ENCODE measurements at regions not wholly inside any gene's neighbourhood (a gene's known extent, or its start where the extent isn't known, plus 50 kb on each side); places are given as distances from the start of the nearest gene placed in this dataset.

DNA sequence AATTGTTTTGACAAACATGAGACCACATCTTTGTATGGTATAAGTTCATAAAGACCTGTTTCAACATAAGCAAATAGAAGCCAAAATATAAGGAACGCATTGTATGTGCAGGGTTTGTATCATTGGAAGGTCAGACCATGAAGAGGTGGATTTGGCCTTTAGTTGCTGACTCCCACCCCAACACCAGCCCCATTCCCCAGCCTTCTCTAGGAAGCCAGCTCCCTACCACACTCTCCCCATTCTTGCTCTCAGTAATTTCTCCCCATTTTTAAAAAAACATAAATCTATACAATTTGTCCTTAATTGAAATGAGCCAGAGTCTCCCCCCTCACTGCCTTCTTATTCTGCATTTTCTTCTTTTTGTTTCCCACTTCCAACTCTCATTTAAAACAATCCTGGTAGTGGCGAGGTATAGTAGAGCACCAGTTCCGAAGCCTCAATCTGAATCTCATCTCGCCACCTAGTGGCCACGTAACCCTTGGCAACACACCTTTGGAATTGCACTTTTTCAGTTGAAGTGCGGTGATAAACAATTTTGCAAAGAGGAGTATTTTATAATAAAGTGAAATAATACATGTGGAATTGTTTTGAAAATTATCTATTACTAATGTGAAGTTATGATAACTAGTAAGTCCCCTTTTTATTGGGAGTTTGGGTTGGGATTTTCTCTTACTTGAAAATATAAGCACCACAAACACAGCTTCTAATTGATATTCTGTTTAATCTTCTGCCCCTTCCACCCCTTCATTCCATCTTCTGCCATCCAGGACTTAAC lies 126.6 kb downstream of the ASB9 start:
- peak; percentile 13 to 56 for DNase-seq (ENCODE audit: low spot score in 2 of 2)
- no peak overlapping the region for H3K27ac ChIP-seq
- H3K36me3 ChIP-seq, result no peaks in the 10 kb centered on the region
- WGBS, 2 donors, result 27 to 42% methylated on average over 6 of the region's 6 CpGs
- H3K27me3 ChIP-seq, result peaks cover 0 to 3% of the 10 kb centered on the region in 2 donors
- no peak for TF ChIP-seq EP300 (IDR thresholded peaks at IDR 0.05)
- peak; percentile 38 to 59 (median 52) for TF ChIP-seq CTCF (IDR thresholded peaks at IDR 0.05)
- no peaks in the 10 kb centered on the region for H3K4me1 ChIP-seq
- H3K9me3 ChIP-seq, result no peaks in the 10 kb centered on the region
- no peak overlapping the region for H3K4me3 ChIP-seq

DNA sequence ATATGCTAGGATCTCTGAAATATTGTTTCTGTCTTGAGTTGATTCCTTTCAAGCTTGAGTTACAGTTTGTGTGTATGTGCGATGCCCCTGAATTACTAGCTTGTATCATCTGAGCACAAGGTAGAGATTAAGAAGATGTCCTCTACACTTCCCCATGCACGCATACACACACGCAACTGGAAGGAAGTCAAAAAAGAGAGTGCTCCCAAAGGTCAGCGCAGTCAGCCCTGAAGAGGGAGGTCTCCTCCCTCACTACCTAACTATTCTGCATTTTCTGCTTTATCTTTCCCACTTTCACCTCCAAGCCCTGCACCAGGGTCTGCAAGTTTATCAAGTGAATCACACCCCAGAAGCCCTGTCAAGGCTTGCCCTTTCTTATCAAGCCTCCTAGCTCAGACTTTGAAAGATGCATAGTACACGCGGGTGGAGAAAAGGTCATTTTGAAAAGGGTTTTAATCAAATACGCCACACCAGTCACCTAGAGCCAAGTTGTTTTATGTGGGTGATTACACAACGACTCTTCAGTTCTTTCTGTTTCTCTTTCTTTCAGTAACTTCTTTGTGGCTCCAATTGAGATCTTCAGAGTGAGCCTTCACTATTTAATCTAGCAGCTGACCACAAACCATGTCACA lies 127.7 kb downstream of the ASB9 start:
- Histone ChIP-seq H3K36me3 (no peaks in the 10 kb centered on the region), H3K27me3 (peaks cover 0 to under 1% of the 10 kb centered on the region in 2 donors), H3K9me3 (no peaks in the 10 kb centered on the region), H3K4me1 (no peaks in the 10 kb centered on the region), H3K4me3 (no peak overlapping the region), H3K27ac (no peak overlapping the region)
- no peak for TF ChIP-seq EP300 (IDR thresholded peaks at IDR 0.05)
- TF ChIP-seq CTCF (IDR thresholded peaks at IDR 0.05), result no peak
- TF ChIP-seq POLR2A (IDR thresholded peaks at IDR 0.05), result no peak
- WGBS, 2 donors, result 71 to 74% methylated on average over 8 of the region's 8 CpGs
- DNase-seq (ENCODE audit: low spot score in 2 of 2), result no peak

DNA sequence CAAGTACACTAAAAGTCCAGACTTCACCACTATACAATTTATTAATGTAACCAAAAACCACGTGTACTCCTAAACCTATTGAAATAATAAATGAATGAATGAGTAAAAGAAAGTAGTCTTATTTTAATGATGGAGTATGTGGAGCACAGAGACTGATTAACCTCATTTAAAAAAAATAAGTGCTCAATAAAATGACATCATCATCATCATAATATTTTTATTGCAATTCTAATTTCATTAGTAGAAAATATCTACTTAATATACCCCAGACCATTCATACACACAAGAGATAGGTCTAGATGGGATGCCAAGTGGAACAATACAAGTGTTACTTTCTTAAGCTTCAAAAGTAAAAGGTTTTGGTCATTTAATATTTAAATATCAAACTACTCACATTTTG lies 133.1 kb downstream of the ASB9 start:
- no peak for TF ChIP-seq EP300 (IDR thresholded peaks at IDR 0.05)
- no peak for TF ChIP-seq CTCF (IDR thresholded peaks at IDR 0.05)
- TF ChIP-seq POLR2A (IDR thresholded peaks at IDR 0.05), result no peak
- H3K27me3 ChIP-seq, result no peaks in the 10 kb centered on the region
- DNase-seq (ENCODE audit: low spot score in 2 of 2), result no peak
- H3K4me1 ChIP-seq, result no peaks in the 10 kb centered on the region
- H3K36me3 ChIP-seq, result no peaks in the 10 kb centered on the region
- WGBS, 2 donors, result 70 to 75% methylated on average over 1 of the region's 1 CpG
- no peaks in the 10 kb centered on the region for H3K9me3 ChIP-seq
- no peak overlapping the region for H3K27ac ChIP-seq
- H3K4me3 ChIP-seq, result no peak overlapping the region

GRCh38 chrX:15129412-15129811 lies 140.5 kb downstream of the ASB9 start:
- no peak for DNase-seq (ENCODE audit: low spot score in 2 of 2)
- Histone ChIP-seq H3K36me3 (no peaks in the 10 kb centered on the region), H3K27me3 (peaks cover 0 to 3% of the 10 kb centered on the region in 2 donors), H3K27ac (no peak overlapping the region), H3K9me3 (no peaks in the 10 kb centered on the region), H3K4me3 (no peak overlapping the region), H3K4me1 (no peaks in the 10 kb centered on the region)
- TF ChIP-seq POLR2A (IDR thresholded peaks at IDR 0.05) (no peak), EP300 (IDR thresholded peaks at IDR 0.05) (no peak), CTCF (IDR thresholded peaks at IDR 0.05) (no peak)

DNA sequence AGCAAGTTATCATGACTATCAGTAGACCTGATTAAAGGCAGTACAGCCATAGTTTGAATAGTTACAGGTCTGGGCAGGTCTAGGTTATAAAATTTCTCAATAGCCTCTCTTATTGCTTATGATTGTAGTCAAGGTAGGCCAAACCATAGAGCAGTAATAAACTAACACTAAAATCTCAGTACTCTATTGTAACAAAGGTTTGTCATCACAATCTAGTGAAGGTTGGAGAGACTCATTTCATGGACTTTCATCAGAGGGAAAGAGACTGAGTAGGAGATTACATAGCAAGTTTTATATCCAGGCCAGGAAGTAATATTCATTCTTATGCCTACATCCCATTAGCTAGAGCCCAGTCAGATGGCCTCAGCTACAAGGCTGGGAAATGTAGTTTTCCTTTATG lies 141.0 kb downstream of the ASB9 start:
- Histone ChIP-seq H3K9me3 (no peaks in the 10 kb centered on the region), H3K4me3 (no peak overlapping the region)
- TF ChIP-seq EP300 (IDR thresholded peaks at IDR 0.05) (no peak), POLR2A (IDR thresholded peaks at IDR 0.05) (no peak), CTCF (IDR thresholded peaks at IDR 0.05) (no peak)

More for the DNA sequence above, 141.0 kb downstream of the ASB9 start:
- peaks cover 0 to 3% of the 10 kb centered on the region in 2 donors for H3K27me3 ChIP-seq
- no peak overlapping the region for H3K27ac ChIP-seq
- H3K4me1 ChIP-seq, result no peaks in the 10 kb centered on the region
- H3K36me3 ChIP-seq, result no peaks in the 10 kb centered on the region
- DNase-seq (ENCODE audit: low spot score in 2 of 2), result no peak
